T-helper 1 cell (primary cell): ENCODE measurements at regions not wholly inside any gene's neighbourhood (a gene's known extent, or its start where the extent isn't known, plus 50 kb on each side); places are given as distances from the start of the nearest gene placed in this dataset.

Source experiments
- DNase-seq, 5 donors: peaks; one replicate each; pipeline ENCODE4 v3.0.0-alpha.2; 2012 to 2020

GRCh38 chr13:22451327-22451741 lies 729.4 kb upstream of the SGCG start:
- no peak for DNase-seq

GRCh38 chr13:22454586-22454985 lies 726.2 kb upstream of the SGCG start:
- DNase-seq = no peak

- DNase-seq = no peak
Observed at GRCh38 chr13:22455036-22455435, 725.7 kb upstream of the SGCG start.

- no peak for DNase-seq
Observed at GRCh38 chr13:22461854-22462490, 718.8 kb upstream of the SGCG start.

- no peak for DNase-seq
Observed at GRCh38 chr13:22463089-22463488, 717.7 kb upstream of the SGCG start.

GRCh38 chr13:22468045-22468444 lies 712.7 kb upstream of the SGCG start:
- no peak for DNase-seq

GRCh38 chr13:22468824-22469223 lies 712.0 kb upstream of the SGCG start:
- no peak for DNase-seq

GRCh38 chr13:22469452-22469851 lies 711.3 kb upstream of the SGCG start:
- DNase-seq = no peak

- DNase-seq = no peak
Observed at GRCh38 chr13:22470075-22470474, 710.7 kb upstream of the SGCG start.

- no peak for DNase-seq
Observed at GRCh38 chr13:22482496-22483000, 698.2 kb upstream of the SGCG start.

- DNase-seq = no peak
Observed at GRCh38 chr13:22483276-22483675, 697.5 kb upstream of the SGCG start.

- no peak for DNase-seq
Observed at GRCh38 chr13:22486490-22486889, 694.3 kb upstream of the SGCG start.

GRCh38 chr13:22487932-22488331 lies 692.8 kb upstream of the SGCG start:
- DNase-seq = no peak

GRCh38 chr13:22489771-22490170 lies 691.0 kb upstream of the SGCG start:
- DNase-seq = no peak

- DNase-seq = no peak
Observed at GRCh38 chr13:22495819-22496218, 685.0 kb upstream of the SGCG start.

- DNase-seq = no peak
Observed at GRCh38 chr13:22496803-22497508, 683.8 kb upstream of the SGCG start.

- no peak for DNase-seq
Observed at GRCh38 chr13:22497991-22498780, 682.6 kb upstream of the SGCG start.

- DNase-seq = no peak
Observed at GRCh38 chr13:22499919-22500318, 680.9 kb upstream of the SGCG start.

GRCh38 chr13:22505489-22505888 lies 675.3 kb upstream of the SGCG start:
- DNase-seq = no peak

- DNase-seq = no peak
Observed at GRCh38 chr13:22506096-22506691, 674.6 kb upstream of the SGCG start.

- no peak for DNase-seq
Observed at GRCh38 chr13:22517544-22517943, 663.2 kb upstream of the SGCG start.

GRCh38 chr13:22536851-22537250 lies 643.9 kb upstream of the SGCG start:
- no peak for DNase-seq

- DNase-seq = no peak
Observed at GRCh38 chr13:22538400-22538799, 642.4 kb upstream of the SGCG start.
